Amygdala (tissue), 56 donors: ENCODE measurements at regions not wholly inside any gene's neighbourhood (a gene's known extent, or its start where the extent isn't known, plus 50 kb on each side); places are given as distances from the start of the nearest gene placed in this dataset.

Source experiments
- DNase-seq, 56 donors: peaks; one replicate each; lab custom pipeline; 2025; lab: John Stamatoyannopoulos, UW

DNA sequence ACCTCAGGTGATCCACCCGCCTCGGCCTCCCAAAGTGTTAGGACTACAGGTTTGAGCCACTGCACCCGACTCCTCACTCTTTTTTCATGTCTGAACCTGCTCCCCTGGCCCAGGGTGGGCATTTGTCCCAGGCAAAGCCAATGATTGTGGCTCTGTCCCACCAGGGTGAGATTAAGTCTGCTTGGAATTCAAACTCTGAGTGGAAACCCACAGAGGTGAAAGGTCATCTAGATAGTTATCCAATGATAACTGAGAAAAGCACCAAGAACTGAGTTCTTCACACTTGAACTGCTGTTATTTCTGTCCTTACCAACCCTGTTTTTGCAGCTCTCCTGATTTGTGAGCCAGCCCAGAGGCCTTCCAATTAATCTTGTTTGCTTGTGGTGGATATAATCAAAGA is 62.4 kb upstream of the ACVR1 start:
- DNase-seq: no peak

DNA sequence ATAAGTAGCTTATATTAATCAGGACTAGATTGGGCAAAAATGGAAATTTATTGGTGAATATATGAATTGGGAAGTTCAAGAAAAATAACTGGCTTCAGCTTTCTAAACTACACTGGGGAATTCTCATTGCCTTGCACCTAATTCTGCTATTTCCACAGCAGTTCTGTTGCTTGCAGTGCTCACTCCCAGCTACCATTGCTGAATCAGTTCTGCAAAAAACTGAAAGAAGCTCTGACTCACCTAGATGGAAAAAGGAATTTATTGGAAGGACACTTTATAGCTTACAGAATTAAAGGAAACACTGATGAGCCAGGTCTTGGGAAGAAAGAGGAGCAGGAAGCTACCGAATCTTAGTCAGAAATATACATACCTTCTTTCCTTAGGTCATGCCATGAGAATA is 60.3 kb upstream of the ACVR1 start:
- DNase-seq: no peak

DNA sequence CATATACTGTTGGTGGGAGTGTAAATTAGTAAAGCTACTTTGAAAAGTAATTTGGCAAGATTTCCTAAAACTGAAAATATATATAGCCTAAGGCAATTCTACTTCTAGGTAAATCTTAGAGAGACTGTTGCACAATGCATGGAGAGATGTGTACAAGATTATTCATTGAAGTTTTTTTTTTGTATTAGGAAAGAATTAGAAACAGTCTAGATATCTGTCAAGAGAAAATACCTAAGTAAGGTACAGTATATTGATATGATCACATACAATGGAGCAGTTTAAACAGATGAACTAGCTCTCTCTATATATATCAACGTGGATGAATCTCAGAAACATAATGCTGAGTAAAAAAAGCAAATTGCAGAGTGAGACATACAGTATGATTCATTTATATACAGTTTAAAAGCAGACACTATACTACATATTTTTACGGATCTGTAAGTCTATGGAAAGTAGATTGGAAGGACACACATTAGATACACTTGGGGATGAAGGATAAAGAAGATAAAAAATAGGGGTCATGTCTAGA is 59.3 kb upstream of the ACVR1 start:
- no peak for DNase-seq

DNA sequence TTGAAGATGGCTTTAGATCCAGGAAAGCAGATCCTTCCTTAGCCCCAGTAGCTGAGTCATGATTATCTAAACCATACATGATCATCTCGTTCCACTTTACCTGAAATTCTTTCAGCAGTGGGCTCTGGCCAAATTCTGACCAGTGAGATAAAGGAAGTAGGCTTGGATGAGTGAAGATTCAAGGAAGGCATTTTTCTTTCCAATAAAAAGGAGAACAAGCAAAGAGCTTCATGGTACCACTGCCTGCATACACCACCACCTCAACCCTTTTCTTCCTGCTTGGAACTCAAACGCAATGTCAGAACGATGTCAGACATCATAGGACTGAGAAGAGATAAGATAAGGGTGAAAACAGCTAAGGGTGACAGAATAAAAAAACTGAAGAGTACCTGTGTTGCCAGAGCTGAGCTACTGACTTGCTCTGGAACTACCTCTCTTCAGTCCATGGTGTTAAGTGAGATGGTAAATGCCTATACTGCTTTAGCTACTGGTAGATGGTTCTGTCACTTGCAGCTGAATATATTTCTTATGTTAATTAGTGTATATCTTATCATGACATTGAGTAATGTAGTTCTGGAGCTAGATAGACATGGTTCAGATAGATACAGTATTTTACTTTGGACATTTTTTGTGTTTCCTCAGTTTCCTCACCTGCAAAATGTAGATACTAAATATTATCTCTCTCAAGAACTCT is 58.7 kb upstream of the ACVR1 start:
- no peak for DNase-seq

DNA sequence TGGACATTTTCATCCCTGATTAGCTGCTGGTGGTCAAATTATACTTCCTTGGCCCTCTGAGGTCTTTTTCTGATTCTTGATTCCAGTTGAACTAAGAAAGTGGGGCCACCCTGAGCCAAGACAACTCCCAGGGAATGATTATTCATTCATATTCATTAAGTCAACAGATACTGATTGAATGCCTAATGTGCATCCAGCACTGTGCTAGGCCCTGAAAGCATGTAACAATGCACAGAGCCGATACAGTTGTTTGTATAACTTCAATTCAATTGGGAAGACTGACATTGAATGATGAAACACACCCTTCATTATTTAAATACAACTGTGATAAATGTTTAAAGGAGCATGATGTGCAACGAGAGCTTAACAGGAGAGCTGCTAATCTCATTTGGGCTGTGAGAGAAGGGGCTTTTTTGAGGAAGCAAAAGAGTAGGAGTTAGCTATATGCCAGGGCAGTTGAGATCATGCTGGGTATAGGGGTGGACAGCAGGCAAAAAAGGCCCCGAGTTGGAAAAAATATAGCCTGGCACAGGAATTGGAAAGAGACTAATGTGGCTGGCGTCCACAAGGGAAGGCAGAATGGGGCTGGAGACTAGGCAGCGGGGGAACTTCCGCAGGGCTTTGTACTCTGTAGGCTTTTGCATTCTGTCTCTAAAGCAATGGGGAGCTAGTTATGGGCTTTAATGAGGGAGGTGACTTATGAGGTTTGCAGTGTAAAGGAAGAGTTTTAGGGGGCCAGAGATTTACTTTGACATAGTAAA is 57.2 kb upstream of the ACVR1 start:
- DNase-seq: no peak

DNA sequence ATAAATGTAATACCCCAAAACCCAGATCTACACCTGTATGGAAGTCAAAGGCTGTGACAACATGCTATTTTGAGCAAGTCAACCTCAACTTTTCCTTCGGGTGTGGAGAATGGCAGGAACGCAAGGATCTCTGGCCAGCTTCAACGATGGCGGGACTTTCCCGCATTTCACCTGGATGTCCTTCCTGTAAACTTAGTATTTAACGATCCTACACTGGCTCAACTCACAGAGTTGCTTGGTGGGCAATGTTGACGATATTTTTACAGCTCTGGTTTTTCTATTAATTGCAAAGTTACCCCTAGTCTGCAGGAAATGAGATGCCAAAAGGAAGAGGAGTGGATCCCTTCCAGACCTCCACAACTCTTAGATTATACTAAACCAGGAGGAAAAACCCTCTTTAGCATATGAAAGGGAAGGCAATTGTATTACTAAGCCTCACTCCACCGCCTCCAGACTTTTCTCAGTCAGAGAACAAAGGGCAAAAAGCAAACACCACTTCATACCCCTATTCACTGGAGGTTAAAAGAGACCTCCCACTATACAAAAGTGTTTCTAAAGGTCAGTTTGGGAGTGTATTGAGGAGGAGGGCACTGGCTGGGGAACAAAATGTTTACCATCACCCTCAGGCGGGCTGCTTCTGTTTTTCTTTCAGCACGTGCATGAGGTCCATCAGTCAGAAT is 56.5 kb upstream of the ACVR1 start:
- no peak for DNase-seq

DNA sequence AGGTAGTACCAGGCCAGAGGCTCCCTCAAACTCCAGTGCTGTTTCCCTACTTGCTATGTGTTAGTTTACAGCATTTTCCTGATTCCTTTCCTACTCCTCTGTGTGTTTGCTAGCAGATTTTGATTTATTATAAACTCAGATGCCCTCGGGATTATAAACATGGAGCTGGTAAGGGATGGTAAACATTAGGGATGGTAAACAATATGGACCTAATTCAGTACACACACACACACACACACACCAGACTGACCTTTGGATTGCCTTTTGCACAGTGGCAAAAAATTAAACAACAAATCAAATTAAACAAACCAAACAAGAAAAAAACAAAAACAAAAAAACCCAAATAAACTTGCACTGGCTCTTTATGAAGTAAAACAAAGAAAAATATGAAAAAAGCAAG is 55.4 kb upstream of the ACVR1 start:
- no peak for DNase-seq

DNA sequence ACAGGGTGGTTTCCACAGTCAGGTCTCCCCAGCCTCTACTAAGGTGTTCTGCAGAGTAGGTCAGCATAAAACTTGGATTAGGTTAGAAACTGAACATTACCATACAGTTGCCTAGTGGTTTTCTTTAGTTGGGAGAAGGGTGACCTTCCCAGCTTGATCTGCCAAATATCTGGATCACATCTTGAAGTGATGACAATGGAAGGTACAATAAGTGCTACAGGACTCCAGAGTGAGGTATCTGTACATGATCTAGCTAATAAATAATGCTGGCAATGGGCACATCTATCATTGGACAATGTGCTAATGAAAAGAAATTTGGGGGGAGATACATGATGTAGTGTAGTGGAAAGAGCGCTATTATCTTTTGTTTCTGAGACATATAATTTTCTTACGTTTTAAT is 54.6 kb upstream of the ACVR1 start:
- DNase-seq: no peak

DNA sequence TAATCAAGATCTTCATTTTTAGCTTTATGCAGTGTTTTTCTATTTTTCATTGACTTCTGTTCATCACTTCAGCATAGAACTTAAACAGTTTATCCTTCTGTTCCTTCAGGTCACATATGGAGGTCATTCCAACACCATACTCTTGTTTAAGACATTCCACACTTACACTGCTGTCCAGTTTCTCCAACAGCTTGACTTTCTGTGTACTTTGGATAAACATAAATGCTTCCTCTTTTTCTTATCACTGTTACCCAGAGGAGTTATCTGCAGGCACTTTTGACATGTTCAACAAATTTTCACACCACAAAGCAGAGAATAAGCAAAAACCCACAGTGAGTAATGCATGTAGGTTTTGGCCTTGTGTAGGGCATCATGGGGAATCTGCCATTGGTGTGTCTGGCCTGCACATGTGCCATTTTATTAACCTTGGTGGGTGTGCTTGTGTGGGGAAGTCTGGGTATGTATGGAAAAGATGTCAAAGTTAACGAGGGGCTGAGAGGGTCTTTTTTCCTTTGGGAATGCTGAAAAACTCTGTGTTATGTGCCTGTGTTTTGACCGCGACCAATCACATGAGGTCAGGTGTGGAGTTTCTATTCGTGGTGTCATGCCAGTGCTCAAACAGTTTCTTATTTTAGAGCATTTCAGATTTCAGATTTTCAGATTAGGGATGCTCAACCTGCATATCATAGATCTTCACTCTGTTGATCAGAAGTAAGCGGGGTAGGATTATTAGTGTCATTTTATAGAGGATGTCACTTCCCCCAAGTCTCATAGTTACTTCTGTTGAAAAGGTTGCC is 53.9 kb upstream of the ACVR1 start:
- DNase-seq: no peak

DNA sequence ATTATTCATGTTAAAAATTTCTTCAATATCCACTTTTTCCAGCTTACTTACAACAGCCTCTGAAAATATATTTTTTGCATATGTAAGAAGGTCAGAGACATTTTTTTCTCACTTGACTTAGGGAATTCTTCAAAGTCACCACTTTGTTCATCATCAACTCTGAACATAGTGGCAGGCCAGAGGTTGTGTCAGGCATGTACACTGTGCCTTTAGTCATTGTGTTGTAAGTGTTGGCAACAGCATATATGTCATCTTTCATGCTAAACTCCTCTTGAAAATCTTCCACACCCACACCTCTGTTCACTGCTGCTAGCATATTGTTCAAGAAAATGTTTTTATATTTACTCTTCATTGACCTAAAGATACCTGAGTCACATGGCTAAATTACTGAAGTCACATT is 52.2 kb upstream of the ACVR1 start:
- no peak for DNase-seq

DNA sequence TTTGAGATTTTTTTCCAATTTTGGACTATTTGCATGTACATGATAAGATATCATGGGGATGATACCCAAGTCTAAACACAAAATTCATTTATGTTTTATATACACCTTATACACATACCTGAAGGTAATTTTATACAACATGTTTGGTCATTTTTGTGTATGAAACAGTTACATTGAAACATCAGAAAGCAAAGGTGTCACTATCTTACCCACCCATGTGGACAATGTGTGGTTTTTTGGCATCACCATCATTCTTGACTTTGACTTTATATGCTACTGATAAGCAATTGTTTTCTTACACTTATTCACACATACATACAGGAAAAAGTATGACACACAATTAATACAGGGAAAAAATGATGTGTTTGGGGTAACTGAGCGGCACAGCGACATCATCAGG is 51.0 kb upstream of the ACVR1 start:
- DNase-seq: no peak
